ENCODE measurements at regions not wholly inside any gene's neighbourhood (a gene's known extent, or its start where the extent isn't known, plus 50 kb on each side); places are given as distances from the start of the nearest gene placed in this dataset.

GRCh38 chr2:67854798-67855197 lies 208.0 kb downstream of the C1D start:
- WGBS (ENCODE audit: low lambda C conversion rate): 16% methylated on average over 1 of the region's 1 CpG
- TF ChIP-seq GPBP1L1 (CRISPR knock-in tag; IDR thresholded peaks at IDR 0.05) (no peak), ZNF792 (CRISPR knock-in tag; IDR thresholded peaks at IDR 0.05) (no peak), KLF9 (CRISPR knock-in tag; IDR thresholded peaks at IDR 0.05; ENCODE audit: low read depth) (no peak), SKIL (CRISPR knock-in tag; IDR thresholded peaks at IDR 0.05; ENCODE audit: borderline replicate concordance) (no peak), CTCF (CRISPR knock-in tag; IDR thresholded peaks at IDR 0.05) (peak; percentile 22; the same call in 1 of the 2 replicates), NCOA2 (CRISPR knock-in tag; IDR thresholded peaks at IDR 0.05) (no peak), POLR2AphosphoS5 (IDR thresholded peaks at IDR 0.05; ENCODE audit: low read depth, low read length) (no peak)
- Histone ChIP-seq H4K20me1 (ENCODE audit: insufficient read depth, low read length) (no peaks in the 10 kb centered on the region), H3K9me3 (ENCODE audit: low read length) (no peaks in the 10 kb centered on the region), H3K36me3 (replicated peaks in 1 of 2; ENCODE audit: control insufficient read depth in 1 of 2, insufficient read depth in 2 of 2, low read length in 2 of 2) (no peaks in the 10 kb centered on the region), H2AFZ (ENCODE audit: low read length) (no peak overlapping the region), H3K27ac (ENCODE audit: extremely low read length, insufficient read depth, low read length) (no peak overlapping the region), H3K9ac (ENCODE audit: insufficient read depth, low read depth, low read length) (no peak overlapping the region), H3K27me3 (ENCODE audit: control insufficient read depth in 1 of 2, insufficient read depth in 2 of 2, low read length in 2 of 2) (peaks cover 0 to 7% of the 10 kb centered on the region in 2 experiments; a peak in 1 of 5 replicates), H3K4me1 (ENCODE audit: insufficient read depth, low read length) (no peaks in the 10 kb centered on the region), H3K4me2 (ENCODE audit: low read depth, low read length) (no peak overlapping the region), H3K79me2 (ENCODE audit: insufficient read depth, low read length) (no peaks in the 10 kb centered on the region), H3K4me3 (replicated peaks in 1 of 3; ENCODE audit: insufficient read depth in 1 of 3, low read depth in 2 of 3, low read length in 3 of 3) (no peak overlapping the region)
- intact Hi-C loops (cut with micrococcal nuclease; ENCODE audit: unreplicated experiment): no loop called here
- CTCF ChIA-PET (ENCODE audit: low intra/inter-chr PET ratio, low total read pairs): no interaction called here
- DNase-seq (ENCODE audit: low spot score) (no peak), FAIRE-seq (no peak), ATAC-seq (peak; percentile 47; the same call in 2 of the 3 replicates)
- POLR2A ChIA-PET: no interaction called here
- BruUV-seq (replicated peaks): no TSS peak
- in situ Hi-C loops (cut with HindIII; ENCODE audit: extremely low pct_ligation_motif_present, low pct_unique_long_range_greater_than_20kb): no loop called here
